ENCODE measurements at regions not wholly inside any gene's neighbourhood (a gene's known extent, or its start where the extent isn't known, plus 50 kb on each side); places are given as distances from the start of the nearest gene placed in this dataset.
A peak's percentile ranks its signal among the peaks of the same experiment; 100 is the strongest.
"Not testable (repeated sequence)": the region's sequence is repeated elsewhere in the genome, so short reads cannot be mapped to it uniquely, and the experiment has no call there.

DNA sequence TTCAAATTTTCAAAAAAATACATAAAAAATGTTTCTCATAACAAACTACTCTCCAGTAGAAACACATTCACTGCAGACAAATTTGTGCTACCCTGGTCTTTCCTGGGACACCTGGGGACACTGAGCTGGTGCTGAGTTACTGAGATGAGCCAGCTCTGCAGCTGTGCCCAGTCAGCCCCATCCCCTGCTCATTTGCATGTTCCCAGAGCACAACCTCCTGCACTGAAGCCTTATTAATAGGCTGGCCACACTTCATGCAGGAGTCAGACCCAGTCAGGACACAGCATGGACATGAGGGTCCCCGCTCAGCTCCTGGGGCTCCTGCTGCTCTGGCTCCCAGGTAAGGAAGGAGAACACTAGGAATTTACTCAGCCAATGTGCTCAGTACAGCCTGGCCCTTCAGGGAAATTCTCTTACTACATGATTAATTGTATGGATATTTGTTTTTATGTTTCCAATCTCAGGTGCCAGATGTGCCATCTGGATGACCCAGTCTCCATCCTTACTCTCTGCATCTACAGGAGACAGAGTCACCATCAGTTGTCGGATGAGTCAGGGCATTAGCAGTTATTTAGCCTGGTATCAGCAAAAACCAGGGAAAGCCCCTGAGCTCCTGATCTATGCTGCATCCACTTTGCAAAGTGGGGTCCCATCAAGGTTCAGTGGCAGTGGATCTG, 1529.3 kb downstream of the RPIA start:
- DNase-seq, ATAC-seq: not testable (repeated sequence)

DNA sequence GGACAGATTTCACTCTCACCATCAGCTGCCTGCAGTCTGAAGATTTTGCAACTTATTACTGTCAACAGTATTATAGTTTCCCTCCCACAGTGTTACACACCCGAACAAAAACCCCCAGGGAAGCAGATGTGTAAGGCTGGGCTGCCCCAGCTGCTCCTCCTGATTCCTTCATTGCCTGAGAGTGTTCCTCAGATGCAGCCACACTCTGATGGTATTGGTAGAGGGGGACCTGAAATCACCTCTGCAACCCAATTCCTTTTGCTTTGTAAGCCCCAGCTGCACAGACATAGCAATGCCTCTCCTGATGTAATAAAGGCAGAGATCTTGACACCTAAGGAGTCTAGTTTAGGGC, 1529.8 kb downstream of the RPIA start:
- ATAC-seq (no peak), DNase-seq (no peak)

DNA sequence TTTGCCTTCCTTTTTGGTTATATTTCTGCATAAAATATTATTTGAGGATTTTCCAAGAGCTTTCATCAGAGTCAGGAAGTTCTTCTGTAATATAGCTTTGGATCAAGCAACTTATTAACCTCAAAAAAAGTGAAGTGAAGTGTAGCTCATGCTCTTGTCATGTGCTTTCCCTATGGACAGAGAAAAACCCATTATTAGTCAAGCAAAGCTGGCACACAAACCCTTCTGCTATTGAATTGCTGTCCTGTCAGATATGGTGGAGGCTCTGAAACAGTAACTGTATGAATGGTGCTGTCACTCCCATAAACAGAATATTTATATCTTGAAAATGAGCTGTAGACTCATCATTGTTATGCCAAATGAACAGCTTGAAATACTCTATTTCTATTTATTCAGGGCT, 1533.3 kb downstream of the RPIA start:
- not testable (repeated sequence) for DNase-seq, ATAC-seq

DNA sequence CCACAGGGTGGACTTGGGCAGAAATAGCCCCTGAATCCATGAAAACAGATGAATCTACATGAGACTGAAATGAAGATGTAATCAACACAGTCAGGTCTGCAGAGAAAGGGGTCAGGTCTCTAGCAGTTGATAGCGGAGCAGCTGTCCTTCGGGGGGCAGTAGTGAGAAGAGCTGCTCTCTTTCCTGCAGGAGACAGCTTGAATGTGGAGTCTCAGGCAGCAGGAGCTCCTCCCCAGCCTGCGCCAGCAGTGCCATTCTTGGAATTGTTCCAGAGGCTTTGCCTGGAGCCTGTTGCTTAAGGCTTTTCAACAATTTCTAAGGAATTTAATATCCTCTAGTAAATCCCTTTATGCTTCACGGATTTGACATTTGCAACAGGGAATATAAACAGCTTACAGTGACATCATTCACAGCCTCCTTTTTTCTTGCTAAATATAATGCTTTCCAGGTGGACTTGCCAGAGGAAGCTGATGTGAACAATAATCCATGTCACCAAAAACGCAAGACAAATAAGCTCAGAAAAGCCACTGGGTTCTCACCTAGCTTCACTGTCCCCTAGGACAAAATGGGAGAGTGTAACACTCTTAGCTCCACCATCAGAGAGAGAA, 1535.1 kb downstream of the RPIA start:
- DNase-seq, ATAC-seq: not testable (repeated sequence)

DNA sequence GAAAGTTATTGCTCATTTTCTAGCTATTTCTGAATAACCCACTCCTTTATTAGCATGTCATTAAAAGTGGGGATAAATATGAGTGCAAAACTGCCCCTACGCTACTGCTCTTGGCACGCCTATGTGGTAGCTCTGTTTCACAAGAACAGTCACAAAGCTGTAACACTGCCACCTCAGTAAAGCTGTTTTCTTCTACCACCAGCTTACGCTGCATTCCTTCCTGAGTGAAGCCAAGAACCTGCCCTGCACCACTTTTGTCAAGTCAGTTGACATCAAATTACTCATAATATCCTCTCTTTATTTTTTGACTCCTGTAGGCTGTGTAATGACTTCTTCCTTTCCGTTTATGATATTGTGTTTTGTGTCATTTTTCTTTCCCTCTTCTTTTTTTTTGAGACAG, 1539.7 kb downstream of the RPIA start:
- ATAC-seq, DNase-seq: not testable (repeated sequence)

DNA sequence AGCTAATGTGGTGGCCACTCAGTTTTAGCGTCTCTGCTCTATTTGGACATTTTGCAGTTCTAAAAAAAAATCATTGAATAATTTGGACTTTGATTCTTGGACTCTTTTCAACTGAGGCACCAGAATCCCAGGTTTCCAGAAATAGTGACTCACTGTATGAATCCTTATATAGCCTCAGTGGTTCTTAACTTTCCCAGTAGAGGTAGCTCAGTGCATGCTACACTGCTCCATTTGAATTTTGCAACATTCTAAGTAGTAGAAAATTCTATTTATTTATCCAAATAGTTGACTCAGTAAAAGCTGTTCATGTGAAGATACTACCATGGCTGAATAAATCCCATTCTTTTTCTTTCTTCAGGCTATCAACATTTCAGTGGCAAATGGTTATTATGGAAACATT, 1544.0 kb downstream of the RPIA start:
- DNase-seq, ATAC-seq: not testable (repeated sequence)

DNA sequence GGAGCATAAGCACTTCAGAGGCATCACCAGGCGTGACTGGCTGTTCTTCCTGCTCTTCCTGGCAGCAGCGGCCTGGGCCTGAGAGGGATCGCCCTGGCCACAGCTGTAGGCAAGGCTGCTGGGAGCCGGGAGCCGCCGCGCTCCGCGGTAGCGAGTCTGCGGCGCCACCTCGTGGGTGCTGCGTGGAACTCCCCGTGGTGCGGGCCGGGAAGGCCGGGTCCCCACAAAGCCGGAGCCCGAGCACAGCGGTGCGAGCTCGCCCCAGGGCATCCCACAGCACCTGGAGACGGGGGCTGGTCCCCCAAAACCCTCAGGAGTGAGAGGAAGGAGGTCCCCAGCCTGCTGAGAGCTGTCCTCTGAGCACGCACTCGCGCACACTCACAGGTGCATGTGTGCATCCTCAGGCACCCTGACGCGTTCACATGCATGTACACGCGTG, 1546.5 kb downstream of the RPIA start:
- peak; percentile 8 for DNase-seq

DNA sequence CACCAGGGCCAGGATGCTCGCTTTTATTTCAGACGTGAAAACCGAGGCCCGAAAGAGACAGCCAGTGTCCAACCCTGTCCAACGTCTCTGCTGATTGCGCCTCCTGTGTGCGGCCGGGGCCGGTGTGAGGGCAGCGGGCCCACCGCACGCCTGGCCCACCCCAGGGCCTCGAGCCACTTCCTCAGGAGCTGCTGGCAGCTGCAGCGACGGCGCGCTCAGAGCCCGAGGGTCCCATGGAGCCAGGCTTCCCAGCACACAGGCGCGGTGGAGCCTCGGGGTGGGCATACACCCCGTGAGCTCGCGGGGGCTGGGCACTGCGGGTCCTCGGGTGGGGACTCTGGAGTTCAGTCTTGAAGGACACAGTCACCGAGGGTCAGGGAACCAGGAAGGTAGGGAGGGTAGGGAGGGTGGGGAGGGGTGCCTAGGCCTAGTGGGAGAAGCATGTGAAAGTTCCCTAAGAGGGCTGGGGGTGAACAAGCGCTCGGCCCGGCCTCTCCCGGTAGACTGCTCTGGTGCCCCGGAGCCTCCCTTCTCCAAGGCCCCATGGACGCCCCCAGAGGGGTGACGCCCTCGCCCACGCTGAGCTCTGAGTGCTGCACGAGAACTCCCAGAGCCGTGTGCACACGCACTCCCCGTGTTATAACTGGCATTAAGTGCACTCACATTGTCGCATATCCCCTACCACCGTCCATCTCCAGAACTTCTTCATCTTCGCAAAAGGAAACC, 1547.2 kb downstream of the RPIA start:
- not testable (repeated sequence) for DNase-seq

More for the DNA sequence above, 1546.5 kb downstream of the RPIA start:
- ATAC-seq: not testable (repeated sequence)

DNA sequence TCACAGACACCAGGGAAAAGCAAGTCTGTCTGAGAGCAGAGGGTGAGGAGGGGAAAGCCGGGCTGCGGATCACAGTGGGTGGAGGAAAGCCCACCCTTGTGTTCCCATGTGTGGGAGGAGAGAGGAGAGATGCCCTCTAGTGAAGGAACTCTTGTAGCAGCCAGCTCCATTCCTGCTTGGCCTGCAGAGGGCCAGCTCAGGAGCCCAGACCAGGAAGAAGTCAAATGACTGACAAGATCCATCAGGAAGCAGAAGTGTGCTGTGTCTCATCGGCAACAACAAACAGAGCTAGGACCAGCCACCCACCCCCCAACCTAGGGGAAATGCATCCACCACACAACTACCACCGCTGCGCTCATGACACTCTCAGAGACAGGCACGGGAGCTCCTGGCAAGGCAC, 1548.3 kb downstream of the RPIA start:
- not testable (repeated sequence) for ATAC-seq, DNase-seq

More for the DNA sequence above, 1547.2 kb downstream of the RPIA start:
- ATAC-seq: not testable (repeated sequence)

DNA sequence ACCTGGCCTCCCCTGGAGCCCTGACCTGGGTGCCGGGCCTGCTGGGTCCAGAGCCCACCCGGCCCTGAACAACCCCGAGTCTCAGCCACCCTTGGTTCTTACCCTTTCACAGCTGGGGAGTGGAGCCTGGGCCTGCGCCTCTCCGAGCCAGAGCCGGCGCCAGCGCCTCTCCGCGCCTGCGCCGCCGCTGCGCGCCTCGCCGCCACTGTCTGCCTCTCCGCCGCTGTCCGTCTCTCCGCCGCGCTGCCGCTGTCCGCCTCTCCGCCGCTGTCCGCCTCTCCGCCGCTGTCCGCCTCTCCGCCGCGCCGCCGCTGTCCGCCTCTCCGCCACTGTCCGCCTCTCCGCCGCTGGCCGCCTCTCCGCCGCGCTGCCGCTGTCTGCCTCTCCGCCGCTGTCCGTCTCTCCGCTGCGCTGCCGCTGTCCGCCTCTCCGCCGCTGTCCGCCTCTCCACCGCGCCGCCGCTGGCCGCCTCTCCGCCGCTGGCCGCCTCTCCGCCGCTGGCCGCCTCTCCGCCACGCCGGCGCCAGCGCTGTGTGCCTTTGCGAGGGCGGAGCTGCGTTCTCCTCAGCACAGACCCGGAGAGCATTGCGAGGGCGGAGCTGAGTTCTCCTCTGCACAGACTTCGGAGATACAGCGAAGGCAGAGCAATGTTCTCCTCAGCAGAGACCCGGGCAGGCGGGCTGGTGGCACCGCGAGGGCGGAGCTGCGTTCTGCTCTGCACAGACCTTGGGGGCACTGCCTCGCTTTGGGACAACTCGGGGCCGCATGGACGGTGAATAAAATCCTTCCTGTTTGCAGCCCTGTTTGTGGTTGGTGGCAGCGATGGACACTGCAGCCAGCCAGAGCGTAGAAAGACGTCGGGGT, 1553.7 kb downstream of the RPIA start:
- not testable (repeated sequence) for DNase-seq, ATAC-seq

DNA sequence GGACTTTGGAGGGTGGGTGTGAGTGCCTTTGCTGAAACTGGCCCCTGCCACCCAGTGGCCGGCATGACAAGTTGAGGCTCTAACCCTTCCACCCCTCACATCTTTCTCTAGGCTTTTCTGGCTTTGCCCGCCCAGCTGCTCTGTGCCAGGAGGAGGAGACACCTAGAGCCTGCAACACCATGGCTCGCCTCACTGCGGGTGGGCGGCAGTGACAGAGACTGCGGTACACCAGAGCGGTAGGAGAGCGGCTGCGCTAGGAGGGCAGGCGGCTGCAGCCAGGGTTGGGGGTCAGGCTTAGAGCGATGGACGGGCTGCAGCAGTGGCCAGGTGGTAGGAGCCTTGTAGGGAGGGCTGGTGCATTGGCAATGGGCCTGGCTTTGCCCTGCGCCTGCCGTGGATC, 1556.9 kb downstream of the RPIA start:
- ATAC-seq: not testable (repeated sequence)

DNA sequence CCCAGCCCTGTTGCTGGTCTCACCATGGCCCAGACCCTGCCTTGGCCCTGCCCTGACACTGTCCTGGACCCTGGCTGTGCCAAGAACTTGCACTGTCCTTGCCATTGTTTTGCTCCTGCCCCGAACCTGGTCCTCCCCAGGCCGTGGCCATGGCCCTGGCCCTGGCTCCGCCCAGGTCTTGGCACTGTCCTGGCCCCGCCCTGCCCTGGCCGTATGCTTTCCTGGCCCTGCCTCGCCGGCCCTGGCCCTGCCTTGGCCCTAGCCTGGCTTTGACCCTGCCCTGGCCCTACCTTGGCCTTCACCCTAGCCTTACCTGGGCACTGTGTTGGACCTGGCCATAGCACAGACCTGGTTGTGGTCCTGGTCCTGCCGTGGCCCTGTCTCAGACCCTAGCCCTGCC, 1558.9 kb downstream of the RPIA start:
- not testable (repeated sequence) for DNase-seq, ATAC-seq

More for the DNA sequence above, 1556.9 kb downstream of the RPIA start:
- DNase-seq: not testable (repeated sequence)

DNA sequence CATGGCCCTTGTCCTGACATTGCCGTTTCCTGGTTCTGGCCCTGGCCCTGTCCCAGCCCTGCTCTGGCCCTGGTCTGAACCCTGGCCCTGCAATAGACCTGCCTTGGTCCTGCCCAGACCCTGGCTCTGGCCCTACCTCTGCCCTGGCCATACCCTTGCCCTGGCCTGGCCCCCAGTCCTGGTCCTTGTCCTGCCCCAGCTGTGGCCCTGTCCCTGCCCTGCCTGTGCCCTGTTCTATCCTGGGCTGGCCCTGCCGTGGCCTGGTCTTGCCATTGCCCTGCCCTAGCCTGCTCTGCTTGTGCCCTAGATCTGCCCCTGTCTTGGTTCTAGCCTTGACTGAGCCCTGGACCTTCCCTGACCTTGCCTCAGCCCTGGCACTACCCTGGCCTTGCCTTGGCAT, 1560.1 kb downstream of the RPIA start:
- not testable (repeated sequence) for DNase-seq, ATAC-seq

DNA sequence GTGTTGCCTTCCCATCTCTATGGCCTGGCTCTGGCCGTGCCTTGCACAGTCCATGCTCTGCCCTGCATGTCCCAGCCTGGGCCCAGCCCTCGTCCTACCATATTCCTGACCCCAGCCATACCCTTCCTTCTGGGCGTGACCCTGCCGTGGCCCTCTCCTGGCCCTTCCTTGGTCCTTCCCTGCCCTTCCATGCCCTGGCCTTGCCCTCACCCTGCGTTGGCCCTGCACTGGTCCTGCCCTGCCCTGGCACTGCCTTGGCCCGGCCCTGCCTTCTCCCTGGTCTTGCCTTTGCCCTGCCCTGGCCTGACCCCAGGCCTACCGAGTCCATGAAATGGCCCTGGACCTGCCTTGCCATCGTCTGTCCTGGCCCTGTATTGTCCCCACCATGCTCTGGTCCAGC, 1561.8 kb downstream of the RPIA start:
- not testable (repeated sequence) for DNase-seq, ATAC-seq

DNA sequence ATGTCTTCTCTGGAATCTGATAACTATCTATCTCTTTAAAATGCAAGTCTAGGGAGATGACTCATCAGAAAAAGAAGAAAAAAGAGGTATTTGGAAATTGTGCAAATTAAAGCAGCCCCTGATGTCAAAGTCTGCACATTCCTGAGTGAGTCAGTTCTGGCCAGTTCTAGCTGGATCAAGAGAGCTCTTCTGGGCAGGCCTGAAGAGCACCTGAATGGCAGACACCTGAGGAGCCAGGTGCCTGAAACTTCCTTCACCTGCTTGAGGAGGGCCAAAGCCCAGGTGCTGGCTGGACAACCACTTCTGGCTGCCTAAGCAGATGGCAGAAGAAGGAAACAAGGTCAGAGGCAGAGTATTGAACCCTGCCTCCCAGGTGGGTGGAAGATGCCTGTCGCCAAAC, 1575.4 kb downstream of the RPIA start:
- DNase-seq, ATAC-seq: not testable (repeated sequence)

DNA sequence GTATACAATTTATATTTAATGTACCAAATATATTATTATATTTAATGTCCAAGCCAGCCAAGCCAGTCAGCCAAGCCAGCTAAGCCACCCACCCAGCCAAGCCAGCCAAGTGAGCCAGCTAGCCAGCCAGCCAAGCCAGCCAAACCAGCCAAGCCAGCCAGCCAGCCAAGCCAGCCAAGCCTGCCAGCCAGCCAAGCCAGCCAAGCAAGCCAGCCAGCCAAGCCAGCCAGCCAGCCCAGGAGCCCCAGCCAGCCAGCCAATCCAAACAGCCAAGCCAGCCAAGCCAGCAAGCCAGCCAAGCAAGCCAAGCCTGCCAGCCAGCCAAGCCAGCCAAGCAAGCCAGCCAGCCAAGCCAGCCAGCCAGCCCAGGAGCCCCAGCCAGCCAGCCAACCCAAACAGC, 1596.3 kb downstream of the RPIA start:
- DNase-seq, ATAC-seq: not testable (repeated sequence)

DNA sequence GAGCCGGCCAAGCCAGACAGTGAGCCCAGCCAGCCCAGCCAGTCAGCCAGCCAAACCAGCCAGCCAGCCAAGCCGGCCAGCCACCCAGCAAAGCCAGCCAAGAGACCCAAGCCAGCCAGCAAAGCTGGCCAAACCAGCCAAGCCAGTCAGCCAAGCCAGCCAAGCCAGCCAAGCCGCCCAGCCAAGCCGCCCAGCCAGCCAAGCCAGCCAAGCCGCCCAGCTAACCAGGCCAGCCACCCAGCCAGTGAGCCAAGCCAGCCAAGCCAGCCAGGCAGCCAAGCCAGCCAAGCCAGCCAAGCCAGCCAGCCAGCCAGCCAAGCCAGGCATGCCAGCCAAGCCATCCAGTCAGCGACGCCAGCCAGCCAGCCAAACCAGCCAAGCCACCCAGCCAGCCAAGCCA, 1596.9 kb downstream of the RPIA start:
- ATAC-seq, DNase-seq: not testable (repeated sequence)

DNA sequence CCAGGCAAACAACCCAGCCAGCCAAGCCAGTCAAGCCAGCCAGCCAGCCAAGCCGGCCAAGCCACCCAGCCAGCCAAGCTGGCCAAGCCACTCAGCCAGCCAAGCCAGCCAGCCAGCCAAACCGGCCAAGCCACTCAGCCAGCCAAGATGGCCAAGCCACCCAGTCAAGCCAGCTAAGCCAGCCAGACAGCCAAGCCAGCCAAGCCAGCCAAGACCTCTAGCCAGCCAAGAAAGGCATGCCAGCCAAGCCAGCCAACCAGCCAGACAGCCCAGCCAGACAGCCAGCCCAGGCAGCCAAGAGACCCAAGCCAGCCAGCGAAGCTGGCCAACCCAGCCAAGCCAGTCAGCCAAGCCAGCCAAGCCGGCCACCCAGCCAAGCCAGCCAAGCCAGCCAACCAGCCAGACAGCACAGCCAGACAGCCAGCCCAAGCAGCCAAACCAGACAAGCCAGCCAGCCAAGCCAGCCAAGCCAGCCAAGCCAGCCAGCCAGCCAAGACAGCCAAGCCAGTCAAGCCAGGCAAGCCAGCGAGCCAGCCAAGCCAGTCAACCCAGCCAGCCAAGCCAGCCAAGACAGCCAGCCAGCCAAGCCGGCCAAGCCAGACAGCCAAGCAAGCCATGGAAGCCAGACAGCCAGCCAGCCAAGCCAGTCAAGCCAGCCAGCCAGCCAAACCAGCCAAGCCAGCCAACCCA, 1598.0 kb downstream of the RPIA start:
- ATAC-seq, DNase-seq: not testable (repeated sequence)

DNA sequence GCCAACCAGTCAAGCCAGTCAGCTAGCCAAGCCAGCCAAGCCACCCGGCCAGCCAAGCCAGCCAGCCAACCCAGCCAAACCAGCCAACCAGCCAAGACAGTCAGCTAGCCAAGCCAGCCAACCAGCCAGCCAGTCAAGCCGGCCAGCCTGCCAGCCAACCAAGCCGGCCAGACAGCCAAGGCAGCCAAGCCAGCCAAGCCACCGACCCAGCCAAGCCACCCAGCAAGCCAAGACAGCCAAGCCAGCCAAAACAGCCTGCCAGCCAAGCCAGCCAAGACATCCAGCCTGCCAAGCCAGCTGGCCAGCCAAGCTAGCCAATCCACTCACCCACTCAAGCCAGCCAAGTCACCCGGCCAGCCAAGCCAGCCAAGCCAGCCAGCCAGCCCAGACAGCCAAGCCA, 1599.2 kb downstream of the RPIA start:
- ATAC-seq, DNase-seq: not testable (repeated sequence)

DNA sequence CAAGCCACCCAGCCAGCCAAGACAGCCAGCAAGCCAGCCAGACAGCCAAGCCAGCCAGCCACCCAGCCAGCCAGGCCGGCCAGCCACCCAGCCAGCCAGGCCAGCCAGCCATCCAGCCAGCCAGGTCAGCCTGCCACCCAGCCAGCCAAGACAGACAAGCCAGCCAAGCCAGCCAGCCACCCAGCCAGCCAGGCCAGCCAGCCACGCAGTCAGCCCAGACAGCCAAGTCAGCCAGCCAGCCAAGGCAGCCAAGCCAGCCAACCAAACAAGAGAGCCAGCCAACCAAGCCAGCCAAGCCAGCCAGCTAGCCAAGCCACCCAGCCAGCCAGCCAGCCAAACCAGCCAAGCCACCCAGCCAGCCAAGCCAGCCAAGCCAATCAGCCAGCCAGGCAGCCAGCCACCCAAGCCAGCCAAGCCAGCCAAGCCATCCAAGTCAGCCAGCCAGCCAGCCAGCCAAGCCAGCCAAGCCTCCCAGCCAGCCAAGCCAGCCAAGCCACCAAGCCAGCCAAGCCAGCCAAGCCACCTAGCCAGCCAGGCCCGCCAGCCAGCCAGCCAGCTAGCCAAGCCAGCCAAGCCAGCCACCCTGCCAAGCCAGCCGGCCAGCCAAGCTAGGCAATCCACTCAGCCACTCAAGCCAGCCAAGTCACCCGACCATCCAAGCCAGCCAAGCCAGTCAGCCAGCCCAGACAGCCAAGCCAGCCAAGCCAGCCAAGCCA, 1599.9 kb downstream of the RPIA start:
- not testable (repeated sequence) for ATAC-seq, DNase-seq

Measured in stimulated activated naive CD8-positive, alpha-beta T cell treated with anti-CD3 and anti-CD28 coated beads, Interleukin-15, Interleukin-2, amounts not matched to agents 100 U/mL and 50 U/mL, for 24 hours (primary cell).